ENCODE measurements at regions not wholly inside any gene's neighbourhood (a gene's known extent, or its start where the extent isn't known, plus 50 kb on each side); places are given as distances from the start of the nearest gene placed in this dataset.

GRCh38 chr7:36080843-36081242 is 72.2 kb upstream of the EEPD1 start:
- Histone ChIP-seq H3K9me3 (no peaks in the 10 kb centered on the region), H3K4me3 (no peak overlapping the region), H3K36me3 (no peaks in the 10 kb centered on the region), H3K27ac (no peak overlapping the region), H3K27me3 (no peaks in the 10 kb centered on the region), H3K4me1 (peaks cover 0 to 33% (median 16%) of the 10 kb centered on the region in 9 donors)
- TF ChIP-seq CTCF (IDR thresholded peaks at IDR 0.05): no peak
- DNase-seq (no peak), ATAC-seq (no peak)
- 88 to 93% methylated on average over 5 of the region's 5 CpGs for WGBS, 2 donors
- intact Hi-C loops (cut with DNase I): loop anchor here in 2 of 10 donors (5.0 to 10.0 kb wide), 2 partner anchors 74 to 94 kb away; partner anchors contain the start of gene EEPD1 (in 1 of the 2)

GRCh38 chr7:36082216-36082615 is 70.8 kb upstream of the EEPD1 start:
- H3K36me3 ChIP-seq: no peaks in the 10 kb centered on the region

GRCh38 chr7:36082910-36083309 is 70.1 kb upstream of the EEPD1 start:
- ATAC-seq: peak in 1 of 8 donors; percentile 43
- Histone ChIP-seq H3K27me3 (no peaks in the 10 kb centered on the region), H3K36me3 (no peaks in the 10 kb centered on the region), H3K27ac (no peak overlapping the region), H3K9me3 (peaks cover 0 to 2% (median 0%) of the 10 kb centered on the region in 11 donors), H3K4me3 (no peak overlapping the region), H3K4me1 (peaks cover 0 to 24% (median 9%) of the 10 kb centered on the region in 9 donors)
- no peak for DNase-seq
- 89 to 91% methylated on average over 5 of the region's 5 CpGs for WGBS, 2 donors
- no peak for TF ChIP-seq CTCF (IDR thresholded peaks at IDR 0.05)
- intact Hi-C loops (cut with DNase I): loop anchor here in 2 of 10 donors (5.0 to 10.0 kb wide), 2 partner anchors 72 to 96 kb away; partner anchors contain the start of gene EEPD1 (in 1 of the 2)

More at GRCh38 chr7:36082216-36082615, 70.8 kb upstream of the EEPD1 start:
- peak overlapping the region in 2 of 10 donors; percentile 19 to 44 for H3K27ac ChIP-seq
- no peaks in the 10 kb centered on the region for H3K27me3 ChIP-seq
- no peaks in the 10 kb centered on the region for H3K9me3 ChIP-seq
- intact Hi-C loops (cut with DNase I): loop anchor here in 2 of 10 donors (5.0 to 10.0 kb wide), 2 partner anchors 73 to 95 kb away; partner anchors contain the start of gene EEPD1 (in 1 of the 2)
- no peak overlapping the region for H3K4me3 ChIP-seq
- no peak for DNase-seq
- H3K4me1 ChIP-seq: peaks cover 0 to 24% (median 9%) of the 10 kb centered on the region in 9 donors
- 63 to 69% methylated on average over 4 of the region's 4 CpGs for WGBS, 2 donors
- no peak for TF ChIP-seq CTCF (IDR thresholded peaks at IDR 0.05)
- ATAC-seq: peak in 2 of 8 donors; percentile 39 to 50

- no peak for TF ChIP-seq CTCF (IDR thresholded peaks at IDR 0.05)
- no peaks in the 10 kb centered on the region for H3K27me3 ChIP-seq
- no peaks in the 10 kb centered on the region for H3K36me3 ChIP-seq
- ATAC-seq (no peak), DNase-seq (no peak)
- H3K9me3 ChIP-seq: peaks cover 0 to 5% (median 0%) of the 10 kb centered on the region in 11 donors
- no peak overlapping the region for H3K27ac ChIP-seq
- peaks cover 0 to 23% (median 10%) of the 10 kb centered on the region in 9 donors for H3K4me1 ChIP-seq
- no peak overlapping the region for H3K4me3 ChIP-seq
- intact Hi-C loops (cut with DNase I): loop anchor here in 2 of 10 donors (2.0 to 10.0 kb wide), 3 partner anchors 17 to 97 kb away; partner anchors contain the start of gene EEPD1 (in 1 of the 2)
- 84 to 87% methylated on average over 12 of the region's 12 CpGs for WGBS, 2 donors
These were observed 69.3 kb upstream of the EEPD1 start for GRCh38 chr7:36083626-36084380.

All from heart right ventricle (tissue), 16 donors.